Ishikawa (cell line): ENCODE measurements at regions not wholly inside any gene's neighbourhood (a gene's known extent, or its start where the extent isn't known, plus 50 kb on each side); places are given as distances from the start of the nearest gene placed in this dataset.

Experiments used
- CEBPB ChIP-seq: IDR thresholded peaks from 2 replicates; pipeline ENCODE4 v1.6.1; 2012
- CREB1 ChIP-seq: IDR thresholded peaks from 2 replicates; pipeline ENCODE4 v1.6.1; 2012; ENCODE audit warnings: low read depth
- EGR1 ChIP-seq: IDR thresholded peaks from 2 replicates; pipeline ENCODE4 v1.6.1; 2012
- EP300 ChIP-seq: IDR thresholded peaks from 2 replicates; pipeline ENCODE4 v1.6.1; 2012; ENCODE audit warnings: borderline replicate concordance
- FOXM1 ChIP-seq: IDR thresholded peaks from 2 replicates; pipeline ENCODE4 v1.6.1; 2012; ENCODE audit warnings: low read depth, borderline replicate concordance
- MAX ChIP-seq: IDR thresholded peaks from 2 replicates; pipeline ENCODE4 v1.6.1; 2012
- NFIC ChIP-seq: IDR thresholded peaks from 2 replicates; pipeline ENCODE4 v1.6.1; 2012
- RAD21 ChIP-seq: IDR thresholded peaks from 2 replicates; pipeline ENCODE4 v1.6.1; 2012; ENCODE audit warnings: low read depth
- TAF1 ChIP-seq: IDR thresholded peaks from 2 replicates; pipeline ENCODE4 v1.6.1; 2012; ENCODE audit warnings: low read depth, mild to moderate bottlenecking
- TCF12 ChIP-seq: IDR thresholded peaks from 2 replicates; pipeline ENCODE4 v1.6.1; 2012; ENCODE audit warnings: low read depth
- TEAD4 ChIP-seq: IDR thresholded peaks from 2 replicates; pipeline ENCODE4 v1.6.1; 2012
- YY1 ChIP-seq: IDR thresholded peaks from 2 replicates; pipeline ENCODE4 v1.6.1; 2012; ENCODE audit warnings: low read depth
- ZBTB7A ChIP-seq: IDR thresholded peaks from 2 replicates; pipeline ENCODE4 v1.6.1; 2012; ENCODE audit warnings: low read depth
- TF ChIP-seq, protein P1 (sequence below): IDR thresholded peaks from 2 replicates; pipeline ENCODE4 v1.6.1; 2012; ENCODE audit warnings: low read depth, mild to moderate bottlenecking
- TF ChIP-seq, protein P2 (sequence below): IDR thresholded peaks from 2 replicates; pipeline ENCODE4 v1.6.1; 2012

GRCh38 chr21:18049461-18049860 lies 195.2 kb upstream of the CHODL start:
- TF ChIP-seq EP300 (no peak), TEAD4 (no peak), CEBPB (no peak), TAF1 (no peak), RAD21 (no peak), CREB1 (no peak), FOXM1 (no peak), MAX (no peak)
- TF ChIP-seq, protein P1, sequence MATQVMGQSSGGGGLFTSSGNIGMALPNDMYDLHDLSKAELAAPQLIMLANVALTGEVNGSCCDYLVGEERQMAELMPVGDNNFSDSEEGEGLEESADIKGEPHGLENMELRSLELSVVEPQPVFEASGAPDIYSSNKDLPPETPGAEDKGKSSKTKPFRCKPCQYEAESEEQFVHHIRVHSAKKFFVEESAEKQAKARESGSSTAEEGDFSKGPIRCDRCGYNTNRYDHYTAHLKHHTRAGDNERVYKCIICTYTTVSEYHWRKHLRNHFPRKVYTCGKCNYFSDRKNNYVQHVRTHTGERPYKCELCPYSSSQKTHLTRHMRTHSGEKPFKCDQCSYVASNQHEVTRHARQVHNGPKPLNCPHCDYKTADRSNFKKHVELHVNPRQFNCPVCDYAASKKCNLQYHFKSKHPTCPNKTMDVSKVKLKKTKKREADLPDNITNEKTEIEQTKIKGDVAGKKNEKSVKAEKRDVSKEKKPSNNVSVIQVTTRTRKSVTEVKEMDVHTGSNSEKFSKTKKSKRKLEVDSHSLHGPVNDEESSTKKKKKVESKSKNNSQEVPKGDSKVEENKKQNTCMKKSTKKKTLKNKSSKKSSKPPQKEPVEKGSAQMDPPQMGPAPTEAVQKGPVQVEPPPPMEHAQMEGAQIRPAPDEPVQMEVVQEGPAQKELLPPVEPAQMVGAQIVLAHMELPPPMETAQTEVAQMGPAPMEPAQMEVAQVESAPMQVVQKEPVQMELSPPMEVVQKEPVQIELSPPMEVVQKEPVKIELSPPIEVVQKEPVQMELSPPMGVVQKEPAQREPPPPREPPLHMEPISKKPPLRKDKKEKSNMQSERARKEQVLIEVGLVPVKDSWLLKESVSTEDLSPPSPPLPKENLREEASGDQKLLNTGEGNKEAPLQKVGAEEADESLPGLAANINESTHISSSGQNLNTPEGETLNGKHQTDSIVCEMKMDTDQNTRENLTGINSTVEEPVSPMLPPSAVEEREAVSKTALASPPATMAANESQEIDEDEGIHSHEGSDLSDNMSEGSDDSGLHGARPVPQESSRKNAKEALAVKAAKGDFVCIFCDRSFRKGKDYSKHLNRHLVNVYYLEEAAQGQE = no peak

DNA sequence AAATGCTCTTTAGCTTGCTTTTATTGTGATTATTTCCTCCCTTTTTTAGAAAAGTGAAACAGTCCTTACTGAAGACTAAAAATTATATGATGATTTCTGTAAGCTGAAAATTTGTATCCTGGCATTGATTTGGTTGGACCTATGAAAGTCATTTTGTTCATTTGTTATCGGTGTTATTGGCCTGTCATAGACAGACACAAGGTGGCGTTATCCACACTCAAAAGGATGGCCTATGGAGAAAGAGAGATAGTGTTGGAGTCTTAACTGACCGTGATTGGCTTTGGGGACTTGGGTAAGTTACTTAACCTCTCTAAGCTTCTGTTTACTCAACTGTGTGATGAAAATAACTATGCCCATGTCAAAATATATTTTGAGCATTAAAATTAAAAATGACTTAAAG lies 203.6 kb upstream of the CHODL start:
- peak; percentile 55 for TF ChIP-seq RAD21
- no peak for TF ChIP-seq CREB1

GRCh38 chr21:18030248-18030647 lies 211.1 kb upstream of the C21orf91 start:
- TF ChIP-seq EGR1 = no peak
- no peak for TF ChIP-seq FOXM1
- no peak for TF ChIP-seq TAF1
- TF ChIP-seq, protein P2, sequence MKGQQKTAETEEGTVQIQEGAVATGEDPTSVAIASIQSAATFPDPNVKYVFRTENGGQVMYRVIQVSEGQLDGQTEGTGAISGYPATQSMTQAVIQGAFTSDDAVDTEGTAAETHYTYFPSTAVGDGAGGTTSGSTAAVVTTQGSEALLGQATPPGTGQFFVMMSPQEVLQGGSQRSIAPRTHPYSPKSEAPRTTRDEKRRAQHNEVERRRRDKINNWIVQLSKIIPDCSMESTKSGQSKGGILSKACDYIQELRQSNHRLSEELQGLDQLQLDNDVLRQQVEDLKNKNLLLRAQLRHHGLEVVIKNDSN = no peak
- no peak for TF ChIP-seq RAD21
- TF ChIP-seq EP300 = no peak
- no peak for TF ChIP-seq TEAD4
- TF ChIP-seq, protein P1 = no peak
- TF ChIP-seq NFIC = no peak
- no peak for TF ChIP-seq MAX
- no peak for TF ChIP-seq CREB1

DNA sequence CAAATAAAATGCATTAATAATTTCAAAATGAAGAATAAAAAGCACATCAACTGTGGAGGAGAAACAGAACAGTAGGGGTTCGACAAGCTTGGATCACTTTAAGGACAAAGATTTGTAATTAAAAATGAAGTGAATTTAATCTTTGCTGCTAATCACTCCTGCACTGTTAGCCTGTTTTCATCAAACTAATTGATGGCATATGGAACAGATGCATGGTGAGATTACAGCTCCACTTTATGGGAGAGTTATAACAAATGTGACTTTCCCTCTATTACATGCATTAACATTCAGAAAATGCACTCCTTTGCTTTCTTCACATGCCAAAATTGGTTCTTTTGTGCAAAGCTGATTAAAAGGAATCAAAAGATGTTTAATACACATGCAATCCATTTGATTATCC lies 207.2 kb upstream of the C21orf91 start:
- TF ChIP-seq TCF12 = no peak
- TF ChIP-seq MAX = no peak
- TF ChIP-seq EGR1 = no peak
- no peak for TF ChIP-seq CREB1
- TF ChIP-seq EP300 = no peak
- TF ChIP-seq, protein P2 = no peak
- TF ChIP-seq FOXM1 = no peak
- no peak for TF ChIP-seq RAD21
- TF ChIP-seq, protein P1 = no peak
- TF ChIP-seq ZBTB7A = no peak
- TF ChIP-seq TEAD4 = no peak
- no peak for TF ChIP-seq CEBPB
- no peak for TF ChIP-seq TAF1
- no peak for TF ChIP-seq YY1
- no peak for TF ChIP-seq NFIC

GRCh38 chr21:18023711-18024110 lies 204.6 kb upstream of the C21orf91 start:
- TF ChIP-seq RAD21 = no peak
- TF ChIP-seq EGR1 = no peak
- TF ChIP-seq NFIC = no peak
- no peak for TF ChIP-seq EP300
